ENCODE measurements at regions not wholly inside any gene's neighbourhood (a gene's known extent, or its start where the extent isn't known, plus 50 kb on each side); places are given as distances from the start of the nearest gene placed in this dataset.

DNA sequence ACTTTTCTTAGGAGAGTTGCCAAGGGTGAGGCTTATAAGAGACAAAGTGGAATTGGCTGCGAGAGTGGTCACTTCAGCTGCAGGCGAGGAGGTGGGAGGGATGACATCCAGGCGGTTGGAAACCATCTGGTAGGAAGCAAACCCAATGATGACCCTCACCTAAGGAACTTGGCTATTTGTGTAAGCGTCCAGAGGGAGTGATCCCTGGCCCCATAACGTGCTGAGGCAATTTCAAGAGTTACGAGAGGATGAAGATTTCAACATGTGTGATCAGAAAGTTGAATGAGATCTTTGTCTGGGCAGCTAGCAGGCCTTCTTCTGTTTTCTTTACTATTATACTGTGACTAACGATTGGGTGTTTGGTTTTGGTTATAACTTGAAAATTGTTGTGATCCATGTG, 102.7 kb upstream of the VANGL1 start:
- no peaks in the 10 kb centered on the region for H4K20me1 ChIP-seq (ENCODE audit: low read depth)
- Mint-ChIP-seq H3K4me3 (no peak overlapping the region), H3K36me3 (no peaks in the 10 kb centered on the region), H3K9me3 (peaks cover 9% of the 10 kb centered on the region), H3K4me1 (no peaks in the 10 kb centered on the region), H3K27me3 (ENCODE audit: insufficient read depth, low read depth) (peaks cover 2% of the 10 kb centered on the region), H3K27ac (no peak overlapping the region)
- TF ChIP-seq CTCF (IDR thresholded peaks at IDR 0.05) (no peak), EZH2 (IDR thresholded peaks at IDR 0.05) (no peak), EZH2phosphoT487 (IDR thresholded peaks at IDR 0.05) (no peak)
- no peaks in the 10 kb centered on the region for H3K27me3 ChIP-seq
- no peaks in the 10 kb centered on the region for H3K36me3 ChIP-seq
- no peak for DNase-seq (ENCODE audit: low spot score)
- H3K79me2 ChIP-seq (ENCODE audit: low read depth) = no peaks in the 10 kb centered on the region
- H3F3A ChIP-seq (ENCODE audit: low read depth) = no peaks in the 10 kb centered on the region
- no peak overlapping the region for H3K9ac ChIP-seq
- H3K4me1 ChIP-seq = no peaks in the 10 kb centered on the region
- H2AFZ ChIP-seq (replicated peaks) = no peak overlapping the region
- no peak overlapping the region for H3K27ac ChIP-seq
- no peak overlapping the region for H3K4me2 ChIP-seq
- H3K4me3 ChIP-seq = no peak overlapping the region
- no peaks in the 10 kb centered on the region for H3K9me3 ChIP-seq (ENCODE audit: low read depth)

DNA sequence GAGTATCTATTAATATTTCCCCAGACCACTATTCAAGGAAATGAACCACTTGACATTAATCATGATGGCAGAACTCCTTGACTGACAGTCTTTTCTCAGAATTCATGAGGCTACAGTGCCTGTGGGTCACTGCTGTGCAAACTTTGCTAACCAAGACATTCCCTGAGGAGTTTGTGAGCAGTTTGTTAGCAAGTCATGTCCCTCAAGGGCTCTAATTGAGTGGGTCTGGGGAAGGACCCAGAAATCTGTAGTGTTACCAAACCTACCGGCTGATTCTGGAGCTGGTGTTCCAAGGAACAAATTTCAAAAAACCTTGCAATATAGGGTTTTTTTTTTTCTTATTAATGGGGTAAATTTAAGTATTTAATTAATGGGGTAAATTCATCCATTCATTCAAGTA, 103.2 kb upstream of the VANGL1 start:
- H3K9me3 ChIP-seq (ENCODE audit: low read depth) = no peaks in the 10 kb centered on the region
- H3K27me3 ChIP-seq = no peaks in the 10 kb centered on the region
- Mint-ChIP-seq H3K4me1 (no peaks in the 10 kb centered on the region), H3K27ac (no peak overlapping the region), H3K9me3 (peaks cover 9% of the 10 kb centered on the region), H3K4me3 (no peak overlapping the region), H3K27me3 (ENCODE audit: insufficient read depth, low read depth) (peaks cover 2% of the 10 kb centered on the region), H3K36me3 (no peaks in the 10 kb centered on the region)
- DNase-seq (ENCODE audit: low spot score) = no peak
- H2AFZ ChIP-seq (replicated peaks) = no peak overlapping the region
- no peak overlapping the region for H3K9ac ChIP-seq
- no peaks in the 10 kb centered on the region for H3F3A ChIP-seq (ENCODE audit: low read depth)
- no peaks in the 10 kb centered on the region for H4K20me1 ChIP-seq (ENCODE audit: low read depth)
- no peak overlapping the region for H3K27ac ChIP-seq
- H3K4me3 ChIP-seq = no peak overlapping the region
- TF ChIP-seq EZH2 (IDR thresholded peaks at IDR 0.05) = no peak
- no peak for TF ChIP-seq EZH2phosphoT487 (IDR thresholded peaks at IDR 0.05)
- TF ChIP-seq CTCF (IDR thresholded peaks at IDR 0.05) = no peak
- peaks cover 3% of the 10 kb centered on the region for H3K4me1 ChIP-seq
- no peak overlapping the region for H3K4me2 ChIP-seq
- no peaks in the 10 kb centered on the region for H3K79me2 ChIP-seq (ENCODE audit: low read depth)
- no peaks in the 10 kb centered on the region for H3K36me3 ChIP-seq

GRCh38 chr1:115537415-115537814, 104.4 kb upstream of the VANGL1 start:
- H3K79me2 ChIP-seq (ENCODE audit: low read depth) = no peaks in the 10 kb centered on the region
- H3K4me1 ChIP-seq = peaks cover 15% of the 10 kb centered on the region
- H3K36me3 ChIP-seq = no peaks in the 10 kb centered on the region
- H3F3A ChIP-seq (ENCODE audit: low read depth) = peaks cover 6% of the 10 kb centered on the region
- H3K4me3 Mint-ChIP-seq = no peak overlapping the region
- H3K27me3 Mint-ChIP-seq (ENCODE audit: insufficient read depth, low read depth) = peaks cover 2% of the 10 kb centered on the region
- H3K4me2 ChIP-seq = no peak overlapping the region
- H3K27ac ChIP-seq = no peak overlapping the region
- no peaks in the 10 kb centered on the region for H3K9me3 ChIP-seq (ENCODE audit: low read depth)
- TF ChIP-seq EZH2 (IDR thresholded peaks at IDR 0.05) = no peak
- TF ChIP-seq CTCF (IDR thresholded peaks at IDR 0.05) = no peak
- no peak for TF ChIP-seq EZH2phosphoT487 (IDR thresholded peaks at IDR 0.05)
- H3K9me3 Mint-ChIP-seq = peaks cover 9% of the 10 kb centered on the region
- no peaks in the 10 kb centered on the region for H4K20me1 ChIP-seq (ENCODE audit: low read depth)
- no peak overlapping the region for H2AFZ ChIP-seq (replicated peaks)
- no peak overlapping the region for H3K4me3 ChIP-seq
- no peak overlapping the region for H3K27ac Mint-ChIP-seq
- H3K27me3 ChIP-seq = no peaks in the 10 kb centered on the region
- no peaks in the 10 kb centered on the region for H3K36me3 Mint-ChIP-seq
- H3K4me1 Mint-ChIP-seq = peaks cover 3% of the 10 kb centered on the region
- DNase-seq (ENCODE audit: low spot score) = no peak
- no peak overlapping the region for H3K9ac ChIP-seq
